HEK293T (cell line): ENCODE measurements at regions not wholly inside any gene's neighbourhood (a gene's known extent, or its start where the extent isn't known, plus 50 kb on each side); places are given as distances from the start of the nearest gene placed in this dataset.

ENCODE experiments used
- ARNT ChIP-seq: fragments of 450-650 bp; IDR thresholded peaks from 2 replicates; pipeline ENCODE4 v1.6.1; 2017; ENCODE audit warnings: mild to moderate bottlenecking
- BHLHE40 ChIP-seq: fragments of 450-650 bp; IDR thresholded peaks from 2 replicates; pipeline ENCODE4 v1.6.1; 2016; ENCODE audit warnings: mild to moderate bottlenecking, moderate library complexity, borderline replicate concordance
- CTBP1 ChIP-seq: fragments of 450-650 bp; IDR thresholded peaks from 2 replicates; pipeline ENCODE4 v1.6.1; 2016; ENCODE audit warnings: borderline replicate concordance
- ELF4 ChIP-seq: fragments of 450-650 bp; IDR thresholded peaks from 2 replicates; pipeline ENCODE4 v1.6.1; 2017; ENCODE audit warnings: antibody characterized with exemption
- FOXA1 ChIP-seq: fragments of 450-650 bp; IDR thresholded peaks from 2 replicates; pipeline ENCODE4 v1.6.1; 2016; ENCODE audit warnings: mild to moderate bottlenecking
- FOXK2 ChIP-seq: fragments of 450-650 bp; IDR thresholded peaks from 2 replicates; pipeline ENCODE4 v1.6.1; 2016; ENCODE audit warnings: mild to moderate bottlenecking
- FOXM1 ChIP-seq: fragments of 450-650 bp; IDR thresholded peaks from 2 replicates; pipeline ENCODE4 v1.6.1; 2017; ENCODE audit warnings: mild to moderate bottlenecking, borderline replicate concordance
- HDGF ChIP-seq: fragments of 450-650 bp; IDR thresholded peaks from 2 replicates; pipeline ENCODE4 v1.6.1; 2017; ENCODE audit warnings: antibody characterized with exemption, borderline replicate concordance
- NFRKB ChIP-seq: fragments of 450-650 bp; IDR thresholded peaks from 2 replicates; pipeline ENCODE4 v1.6.1; 2016; ENCODE audit warnings: mild to moderate bottlenecking, moderate library complexity
- SP1 ChIP-seq: fragments of 450-650 bp; IDR thresholded peaks from 2 replicates; pipeline ENCODE4 v1.6.1; 2017
- SUZ12 ChIP-seq: fragments of 450-650 bp; IDR thresholded peaks from 2 replicates; pipeline ENCODE4 v1.6.1; 2016; ENCODE audit warnings: mild to moderate bottlenecking
- TARDBP ChIP-seq: fragments of 450-650 bp; IDR thresholded peaks from 2 replicates; pipeline ENCODE4 v1.6.1; 2016
- ZNF384 ChIP-seq: fragments of 450-650 bp; IDR thresholded peaks from 2 replicates; pipeline ENCODE4 v1.6.1; 2016
- TF ChIP-seq, protein P1 (sequence below): fragments of 450-650 bp; IDR thresholded peaks from 2 replicates; pipeline ENCODE4 v1.6.1; 2016

DNA sequence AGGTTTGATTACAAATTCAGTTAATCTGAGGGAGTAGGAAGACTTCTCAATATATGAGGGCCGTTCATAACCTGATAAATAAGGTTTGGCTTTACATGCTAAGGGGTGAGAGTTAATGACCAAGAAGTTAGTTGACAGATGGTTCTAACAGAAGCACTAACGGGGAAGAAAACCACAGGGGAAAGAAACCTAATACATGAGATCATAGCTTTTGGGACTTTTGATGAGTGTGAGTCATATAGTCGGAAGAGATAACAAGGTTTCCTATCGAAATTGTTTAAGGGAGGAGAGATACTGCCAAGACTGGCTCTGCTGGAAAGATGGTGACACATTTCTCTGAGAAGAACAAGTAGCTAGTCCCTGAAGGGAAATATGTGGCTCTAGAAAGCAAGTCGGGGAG is 140.1 kb downstream of the COX7C start:
- no peak for TF ChIP-seq FOXA1
- TF ChIP-seq BHLHE40 = no peak
- no peak for TF ChIP-seq SUZ12
- TF ChIP-seq FOXK2 = no peak
- no peak for TF ChIP-seq CTBP1
- no peak for TF ChIP-seq TARDBP
- no peak for TF ChIP-seq ELF4
- no peak for TF ChIP-seq SP1
- TF ChIP-seq FOXM1 = no peak
- TF ChIP-seq NFRKB = no peak
- TF ChIP-seq, protein P1, sequence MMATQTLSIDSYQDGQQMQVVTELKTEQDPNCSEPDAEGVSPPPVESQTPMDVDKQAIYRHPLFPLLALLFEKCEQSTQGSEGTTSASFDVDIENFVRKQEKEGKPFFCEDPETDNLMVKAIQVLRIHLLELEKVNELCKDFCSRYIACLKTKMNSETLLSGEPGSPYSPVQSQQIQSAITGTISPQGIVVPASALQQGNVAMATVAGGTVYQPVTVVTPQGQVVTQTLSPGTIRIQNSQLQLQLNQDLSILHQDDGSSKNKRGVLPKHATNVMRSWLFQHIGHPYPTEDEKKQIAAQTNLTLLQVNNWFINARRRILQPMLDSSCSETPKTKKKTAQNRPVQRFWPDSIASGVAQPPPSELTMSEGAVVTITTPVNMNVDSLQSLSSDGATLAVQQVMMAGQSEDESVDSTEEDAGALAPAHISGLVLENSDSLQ = no peak
- TF ChIP-seq ZNF384 = no peak
- no peak for TF ChIP-seq ARNT
- no peak for TF ChIP-seq HDGF
